HG03095 (cell line): ENCODE measurements at regions not wholly inside any gene's neighbourhood (a gene's known extent, or its start where the extent isn't known, plus 50 kb on each side); places are given as distances from the start of the nearest gene placed in this dataset.

Experiments used
- ATAC-seq: cut with Tn5 transposase; IDR thresholded peaks from one replicate; pipeline ENCODE4 v1.9.1; 2021; ENCODE audit warnings: moderate library complexity; ENCODE audit not compliant: unreplicated experiment

GRCh38 chr16:86285938-86286921 lies 224.1 kb upstream of the FOXF1 start:
- no peak for ATAC-seq

- ATAC-seq, result no peak
Measured at GRCh38 chr16:86286991-86287663, 223.2 kb upstream of the FOXF1 start.

- no peak for ATAC-seq
Measured at GRCh38 chr16:86287664-86288201, 222.6 kb upstream of the FOXF1 start.

- no peak for ATAC-seq
Measured at GRCh38 chr16:86288716-86289294, 221.5 kb upstream of the FOXF1 start.

GRCh38 chr16:86289304-86289703 lies 221.0 kb upstream of the FOXF1 start:
- ATAC-seq, result no peak

GRCh38 chr16:86289907-86290306 lies 220.4 kb upstream of the FOXF1 start:
- ATAC-seq, result no peak

GRCh38 chr16:86291491-86291890 lies 218.8 kb upstream of the FOXF1 start:
- ATAC-seq, result no peak

GRCh38 chr16:86292171-86292775 lies 218.1 kb upstream of the FOXF1 start:
- ATAC-seq, result no peak

GRCh38 chr16:86292942-86293341 lies 217.4 kb upstream of the FOXF1 start:
- ATAC-seq, result no peak

GRCh38 chr16:86293906-86294305 lies 216.4 kb upstream of the FOXF1 start:
- no peak for ATAC-seq

GRCh38 chr16:86294535-86295196 lies 215.7 kb upstream of the FOXF1 start:
- ATAC-seq, result no peak

- ATAC-seq, result no peak
Measured at GRCh38 chr16:86296256-86296655, 214.1 kb upstream of the FOXF1 start.

- no peak for ATAC-seq
Measured at GRCh38 chr16:86297391-86297790, 212.9 kb upstream of the FOXF1 start.

- no peak for ATAC-seq
Measured at GRCh38 chr16:86297866-86298757, 212.2 kb upstream of the FOXF1 start.

GRCh38 chr16:86298758-86299134 lies 211.6 kb upstream of the FOXF1 start:
- ATAC-seq, result no peak

GRCh38 chr16:86299882-86300610 lies 210.3 kb upstream of the FOXF1 start:
- no peak for ATAC-seq

GRCh38 chr16:86300746-86301481 lies 209.4 kb upstream of the FOXF1 start:
- no peak for ATAC-seq

- ATAC-seq, result no peak
Measured at GRCh38 chr16:86302421-86303109, 207.8 kb upstream of the FOXF1 start.
